Naive thymus-derived CD4-positive, alpha-beta T cell (primary cell): ENCODE measurements at regions not wholly inside any gene's neighbourhood (a gene's known extent, or its start where the extent isn't known, plus 50 kb on each side); places are given as distances from the start of the nearest gene placed in this dataset.

Experiments
- ATAC-seq: fragments of 150-1000 bp; cut with Tn5 transposase; 2 replicates; pipeline ENCODE4 v1.10.0; 2021; ENCODE audit warnings: mild to moderate bottlenecking, moderate library complexity
- CTCF ChIA-PET: fragments of 350-600 bp; sonication (Branson Sonifier 250); formaldehyde crosslinking; loops from one replicate; lab custom pipeline; 2021; ENCODE audit warnings: antibody characterized with exemption; lab: Charles Lee
- POLR2A ChIA-PET: fragments of 350-600 bp; sonication (Branson Sonifier 250); formaldehyde crosslinking; loops from one replicate; lab custom pipeline; 2021; ENCODE audit warnings: antibody characterized with exemption, inconsistent platforms; lab: Charles Lee
- DNase-seq, 9 donors: peaks; one replicate each; pipeline versions ENCODE4 v3.0.0 to v3.0.0-alpha.2; 2020 to 2022; ENCODE audit warnings: mixed read lengths in 1 of 9
- H3K27ac ChIP-seq: one replicate; pipeline ENCODE4 v1.7.0; 2013; ENCODE audit warnings: mild to moderate bottlenecking, low read depth, low read length, moderate library complexity
- H3K27me3 ChIP-seq, 2 donors: one replicate each; pipeline ENCODE4 v1.7.0; 2013; ENCODE audit warnings: low read length in 2 of 2, mild to moderate bottlenecking in 2 of 2, moderate library complexity in 2 of 2; ENCODE audit not compliant: control insufficient read depth in 2 of 2, insufficient read depth in 2 of 2
- H3K36me3 ChIP-seq, 3 experiments: 1 replicate in 2 of 3; 2 replicates in 1 of 3; pipeline ENCODE4 v1.7.0; 2013; ENCODE audit warnings: low read length in 3 of 3, mild to moderate bottlenecking in 3 of 3, moderate library complexity in 1 of 3; ENCODE audit not compliant: insufficient read depth in 3 of 3, control insufficient read depth in 2 of 3
- H3K4me1 ChIP-seq, 2 donors: one replicate each; pipeline ENCODE4 v1.7.0; 2013; ENCODE audit warnings: low read length in 2 of 2, mild to moderate bottlenecking in 2 of 2, moderate library complexity in 1 of 2; ENCODE audit not compliant: control insufficient read depth in 2 of 2, insufficient read depth in 2 of 2
- H3K4me3 ChIP-seq: 2 replicates; pipeline ENCODE4 v1.7.0; 2013; ENCODE audit warnings: mild to moderate bottlenecking, low read length
- H3K9me3 ChIP-seq, 3 experiments: 1 replicate in 2 of 3; 2 replicates in 1 of 3; pipeline ENCODE4 v1.7.0; 2013; ENCODE audit warnings: low read length in 3 of 3; ENCODE audit not compliant: control insufficient read depth in 2 of 3
- H3K27ac Mint-ChIP-seq, 9 donors: one replicate each; pipeline ENCODE4 v1.8.0; 2020 to 2022; ENCODE audit warnings: mixed read lengths in 9 of 9, mild to moderate bottlenecking in 8 of 9, moderate library complexity in 5 of 9, inconsistent platforms in 2 of 9
- H3K27me3 Mint-ChIP-seq, 5 donors: one replicate each; pipeline ENCODE4 v1.8.0; 2021 to 2022; ENCODE audit warnings: mixed read lengths in 5 of 5, mild to moderate bottlenecking in 1 of 5
- H3K36me3 Mint-ChIP-seq, 5 donors: one replicate each; pipeline ENCODE4 v1.8.0; 2020 to 2022; ENCODE audit warnings: mixed read lengths in 5 of 5, mild to moderate bottlenecking in 3 of 5, inconsistent platforms in 1 of 5
- H3K4me1 Mint-ChIP-seq, 7 donors: one replicate each; pipeline ENCODE4 v1.8.0; 2020 to 2022; ENCODE audit warnings: mixed read lengths in 7 of 7, mild to moderate bottlenecking in 3 of 7, inconsistent platforms in 1 of 7
- H3K4me3 Mint-ChIP-seq, 10 donors: one replicate each; pipeline ENCODE4 v1.8.0; 2020 to 2022; ENCODE audit warnings: mild to moderate bottlenecking in 10 of 10, mixed read lengths in 10 of 10, moderate library complexity in 6 of 10, inconsistent platforms in 2 of 10
- H3K9me3 Mint-ChIP-seq, 11 donors: one replicate each; pipeline ENCODE4 v1.8.0; 2020 to 2022; ENCODE audit warnings: mixed read lengths in 11 of 11, mild to moderate bottlenecking in 4 of 11, inconsistent platforms in 1 of 11, moderate library complexity in 1 of 11
- intact Hi-C, 2 donors: fragments of 100-400 bp; cut with micrococcal nuclease; formaldehyde crosslinking; loops; one replicate each; pipeline ENCODE4 v1.15.1; 2023

DNA sequence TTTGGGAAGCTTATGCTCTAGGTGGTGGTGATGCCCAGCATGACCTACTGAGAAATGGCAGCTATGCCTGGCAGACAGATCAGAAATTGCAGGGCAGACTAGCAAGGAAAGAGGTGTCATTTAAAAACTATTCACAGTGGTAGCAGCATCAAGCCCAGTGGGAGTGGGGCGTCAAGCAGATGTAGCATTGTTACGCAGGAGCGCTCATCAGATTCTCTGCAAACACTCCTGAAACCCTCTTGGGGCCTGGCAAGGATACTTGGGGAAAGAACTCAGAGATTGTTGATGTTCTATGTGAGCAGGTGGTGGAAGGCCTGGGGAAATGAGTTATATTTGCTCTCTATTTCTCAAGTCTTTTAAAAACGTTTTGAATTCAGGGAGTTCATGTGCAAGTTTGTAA is 437.6 kb downstream of the RAPGEF2 start:
- no peak overlapping the region for H3K4me3 Mint-ChIP-seq
- Histone ChIP-seq H3K9me3 (no peaks in the 10 kb centered on the region), H3K27ac (no peak overlapping the region), H3K27me3 (no peaks in the 10 kb centered on the region), H3K36me3 (no peaks in the 10 kb centered on the region), H3K4me3 (no peak overlapping the region), H3K4me1 (no peaks in the 10 kb centered on the region)
- no peak overlapping the region for H3K27ac Mint-ChIP-seq
- DNase-seq: no peak
- H3K36me3 Mint-ChIP-seq: peaks cover 0 to 11% (median 0%) of the 10 kb centered on the region in 5 donors
- peaks cover 0 to 6% (median 0%) of the 10 kb centered on the region in 5 donors for H3K27me3 Mint-ChIP-seq
- CTCF ChIA-PET: no interaction called here
- no peak for ATAC-seq
- H3K4me1 Mint-ChIP-seq: no peaks in the 10 kb centered on the region
- H3K9me3 Mint-ChIP-seq: peaks cover 3 to 20% (median 13%) of the 10 kb centered on the region in 11 donors
- intact Hi-C loops: no loop called here
- POLR2A ChIA-PET: no interaction called here

DNA sequence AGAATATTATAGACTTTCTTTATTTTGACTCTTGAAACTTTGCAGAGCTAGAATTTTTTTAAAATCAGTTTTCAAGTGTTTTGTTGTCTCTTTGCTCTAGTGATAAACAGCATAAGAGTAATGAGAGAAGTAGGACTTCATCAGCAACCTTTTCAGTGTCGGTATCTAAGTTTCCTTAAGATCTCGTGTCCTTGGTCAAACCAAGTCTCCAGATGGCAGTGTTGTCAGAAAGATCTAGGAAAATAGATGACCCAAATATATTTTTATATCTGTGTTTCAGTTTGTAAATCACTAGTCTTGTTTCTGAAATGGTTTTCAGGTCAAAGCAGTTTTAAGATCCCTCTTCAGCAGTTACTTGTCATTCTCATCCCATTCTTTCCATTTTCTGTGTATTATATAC is 438.3 kb downstream of the RAPGEF2 start:
- Mint-ChIP-seq H3K27me3 (peaks cover 0 to 6% (median 0%) of the 10 kb centered on the region in 5 donors), H3K4me1 (no peaks in the 10 kb centered on the region), H3K36me3 (peaks cover 0 to 8% (median 0%) of the 10 kb centered on the region in 5 donors), H3K4me3 (no peak overlapping the region), H3K27ac (no peak overlapping the region), H3K9me3 (peaks cover 3 to 14% (median 10%) of the 10 kb centered on the region in 11 donors)
- CTCF ChIA-PET: no interaction called here
- Histone ChIP-seq H3K4me1 (no peaks in the 10 kb centered on the region), H3K9me3 (no peaks in the 10 kb centered on the region), H3K27ac (no peak overlapping the region), H3K36me3 (no peaks in the 10 kb centered on the region), H3K27me3 (no peaks in the 10 kb centered on the region), H3K4me3 (no peak overlapping the region)
- POLR2A ChIA-PET: no interaction called here
- DNase-seq (no peak), ATAC-seq (no peak)
- intact Hi-C loops: no loop called here

DNA sequence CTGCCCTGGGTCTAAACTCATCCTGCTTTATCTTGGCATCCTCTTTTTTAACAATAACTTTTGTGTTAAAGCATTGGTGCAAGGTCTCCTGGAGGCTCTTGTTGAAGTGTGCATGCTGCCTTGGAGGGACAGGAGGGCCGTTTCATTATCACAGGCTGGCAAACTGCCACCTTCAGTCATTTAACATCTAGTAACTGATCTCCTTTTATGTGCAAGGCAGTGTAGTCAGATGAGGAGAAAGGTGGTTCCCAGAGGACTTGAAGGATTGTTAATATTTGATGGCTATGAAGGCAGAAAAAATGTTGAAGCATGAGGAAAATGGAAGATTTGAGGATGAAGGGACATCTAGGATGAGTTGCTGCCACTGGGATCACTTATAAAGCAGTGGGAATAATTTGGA is 439.4 kb downstream of the RAPGEF2 start:
- intact Hi-C loops: no loop called here
- H3K4me3 Mint-ChIP-seq: no peak overlapping the region
- Histone ChIP-seq H3K27ac (no peak overlapping the region), H3K4me1 (no peaks in the 10 kb centered on the region), H3K27me3 (no peaks in the 10 kb centered on the region), H3K36me3 (no peaks in the 10 kb centered on the region), H3K9me3 (no peaks in the 10 kb centered on the region), H3K4me3 (no peak overlapping the region)
- ATAC-seq: no peak
- peaks cover 0 to 6% (median 1%) of the 10 kb centered on the region in 11 donors for H3K9me3 Mint-ChIP-seq
- no peak for DNase-seq
- no peaks in the 10 kb centered on the region for H3K4me1 Mint-ChIP-seq
- peaks cover 0 to 6% (median 0%) of the 10 kb centered on the region in 5 donors for H3K27me3 Mint-ChIP-seq
- CTCF ChIA-PET: no interaction called here
- no peaks in the 10 kb centered on the region for H3K36me3 Mint-ChIP-seq
- POLR2A ChIA-PET: no interaction called here
- no peak overlapping the region for H3K27ac Mint-ChIP-seq

DNA sequence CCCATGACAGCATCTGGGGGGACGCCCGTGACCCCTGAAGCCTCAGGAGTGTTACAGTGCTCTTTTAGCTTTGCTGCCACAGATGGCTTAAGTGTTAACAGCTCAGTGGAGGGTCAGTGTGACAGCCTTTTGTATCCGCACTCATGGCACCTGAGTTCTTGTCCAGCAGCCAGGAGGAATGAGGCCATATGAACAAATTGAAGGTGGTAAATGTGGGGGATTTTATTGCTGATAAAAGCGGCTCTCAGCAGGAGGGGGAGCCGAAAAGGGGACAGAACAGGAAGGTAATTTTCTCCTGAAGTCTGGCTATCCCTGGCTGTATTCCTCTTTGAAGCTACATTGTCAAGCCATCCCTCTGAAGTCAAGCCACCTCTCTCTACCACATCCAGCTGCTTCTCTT is 441.0 kb downstream of the RAPGEF2 start:
- H3K27me3 ChIP-seq: no peaks in the 10 kb centered on the region
- no peak overlapping the region for H3K4me3 ChIP-seq
- intact Hi-C loops: no loop called here
- H3K36me3 Mint-ChIP-seq: no peaks in the 10 kb centered on the region
- peaks cover 0 to 6% (median 0%) of the 10 kb centered on the region in 11 donors for H3K9me3 Mint-ChIP-seq
- H3K27ac ChIP-seq: no peak overlapping the region
- H3K4me1 ChIP-seq: no peaks in the 10 kb centered on the region
- no peaks in the 10 kb centered on the region for H3K9me3 ChIP-seq
- ChIA-PET POLR2A (no interaction called here), CTCF (no interaction called here)
- H3K4me1 Mint-ChIP-seq: no peaks in the 10 kb centered on the region
- no peak overlapping the region for H3K4me3 Mint-ChIP-seq
- ATAC-seq: no peak
- no peaks in the 10 kb centered on the region for H3K36me3 ChIP-seq
- DNase-seq: no peak
- no peak overlapping the region for H3K27ac Mint-ChIP-seq
- peaks cover 0 to 7% (median 0%) of the 10 kb centered on the region in 5 donors for H3K27me3 Mint-ChIP-seq

DNA sequence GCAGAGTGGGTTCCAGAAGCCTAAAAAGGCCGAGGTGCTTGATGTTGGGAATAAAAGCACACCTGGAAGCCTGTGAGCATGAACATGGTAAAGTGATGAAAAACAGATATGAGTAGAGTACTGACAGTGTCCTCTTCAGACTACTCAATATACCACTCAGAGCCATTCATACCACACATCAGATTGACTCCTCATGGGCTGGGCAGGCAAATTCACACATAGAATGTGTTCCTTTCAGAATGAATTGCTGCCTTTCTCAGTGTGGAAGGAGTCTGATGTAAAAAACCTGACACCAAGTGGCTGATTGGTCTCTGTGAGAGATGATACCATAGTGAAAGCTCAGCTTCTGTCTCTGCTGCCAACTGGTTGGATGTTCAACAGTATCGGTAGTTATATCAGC is 442.7 kb downstream of the RAPGEF2 start:
- CTCF ChIA-PET: no interaction called here
- Histone ChIP-seq H3K27me3 (no peaks in the 10 kb centered on the region), H3K4me1 (no peaks in the 10 kb centered on the region), H3K9me3 (no peaks in the 10 kb centered on the region), H3K4me3 (no peak overlapping the region), H3K36me3 (no peaks in the 10 kb centered on the region), H3K27ac (no peak overlapping the region)
- no peak for DNase-seq
- Mint-ChIP-seq H3K9me3 (peaks cover 0 to 9% (median 0%) of the 10 kb centered on the region in 11 donors), H3K27ac (no peak overlapping the region), H3K27me3 (peaks cover 0 to 10% (median 7%) of the 10 kb centered on the region in 5 donors), H3K4me3 (no peak overlapping the region), H3K4me1 (no peaks in the 10 kb centered on the region), H3K36me3 (no peaks in the 10 kb centered on the region)
- POLR2A ChIA-PET: no interaction called here
- ATAC-seq: no peak
- intact Hi-C loops: no loop called here

DNA sequence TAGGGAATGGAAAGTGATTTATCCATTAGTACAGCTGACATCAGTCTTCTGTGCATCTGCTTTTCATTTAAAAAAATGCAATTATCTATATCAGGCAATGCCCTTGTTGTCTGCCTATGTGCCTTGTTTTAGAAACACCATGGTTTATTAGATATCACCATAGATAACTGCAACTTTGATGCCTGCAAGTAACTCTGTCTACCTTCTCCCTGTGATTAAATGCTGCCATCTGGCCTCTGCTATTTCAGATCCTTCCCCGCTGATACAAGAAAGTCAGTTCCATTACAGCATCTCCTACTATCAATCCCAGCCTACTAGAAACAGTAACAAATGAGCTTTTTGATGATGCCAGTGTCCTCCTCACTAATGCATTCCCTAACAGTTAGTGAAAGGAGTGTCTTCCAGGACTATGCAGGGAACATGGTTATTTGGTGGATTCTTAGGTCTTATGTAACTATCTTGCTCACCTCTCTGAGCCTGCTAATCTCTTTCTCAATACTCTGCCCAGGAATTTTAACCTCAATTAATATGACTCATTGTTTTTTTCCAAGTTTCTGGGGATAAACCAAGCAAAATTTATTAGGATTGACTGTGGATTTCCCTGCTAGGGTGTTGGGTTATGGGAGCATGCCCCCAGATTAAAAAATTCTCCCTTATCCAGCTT is 444.9 kb downstream of the RAPGEF2 start:
- Mint-ChIP-seq H3K9me3 (peaks cover 0 to 9% (median 0%) of the 10 kb centered on the region in 11 donors), H3K36me3 (no peaks in the 10 kb centered on the region), H3K4me3 (no peak overlapping the region), H3K4me1 (no peaks in the 10 kb centered on the region), H3K27ac (no peak overlapping the region), H3K27me3 (peaks cover 0 to 10% (median 7%) of the 10 kb centered on the region in 5 donors)
- no peak overlapping the region for H3K4me3 ChIP-seq
- ChIA-PET POLR2A (no interaction called here), CTCF (no interaction called here)
- no peaks in the 10 kb centered on the region for H3K4me1 ChIP-seq
- H3K9me3 ChIP-seq: no peaks in the 10 kb centered on the region
- H3K27me3 ChIP-seq: no peaks in the 10 kb centered on the region
- no peaks in the 10 kb centered on the region for H3K36me3 ChIP-seq
- intact Hi-C loops: no loop called here
- H3K27ac ChIP-seq: no peak overlapping the region
- DNase-seq (no peak), ATAC-seq (no peak)

DNA sequence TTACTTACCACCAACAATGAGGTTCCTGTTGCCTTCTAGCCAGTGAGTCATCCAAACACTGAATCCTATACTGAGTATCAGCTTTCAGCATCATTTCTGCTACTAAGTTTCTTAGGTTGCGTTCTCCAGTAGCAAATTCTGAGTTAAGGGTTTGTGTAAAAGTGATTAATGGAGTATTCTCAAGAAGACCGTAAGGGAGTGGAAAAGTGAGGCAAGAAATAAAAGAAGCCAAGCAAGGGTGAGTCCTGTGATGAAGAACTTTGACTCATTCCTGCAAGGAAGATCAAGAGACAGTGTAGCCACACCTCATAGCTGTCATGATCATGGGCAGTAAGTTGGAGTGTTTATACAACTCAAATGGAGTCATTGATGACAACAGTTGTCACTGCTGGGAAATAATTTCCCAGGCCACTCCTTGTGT is 446.2 kb downstream of the RAPGEF2 start:
- POLR2A ChIA-PET: no interaction called here
- Mint-ChIP-seq H3K4me1 (no peaks in the 10 kb centered on the region), H3K27me3 (peaks cover 0 to 10% (median 7%) of the 10 kb centered on the region in 5 donors), H3K36me3 (no peaks in the 10 kb centered on the region), H3K27ac (no peak overlapping the region), H3K9me3 (peaks cover 0 to 3% (median 0%) of the 10 kb centered on the region in 11 donors), H3K4me3 (no peak overlapping the region)
- Histone ChIP-seq H3K4me3 (no peak overlapping the region), H3K9me3 (no peaks in the 10 kb centered on the region), H3K27ac (no peak overlapping the region), H3K4me1 (no peaks in the 10 kb centered on the region), H3K36me3 (no peaks in the 10 kb centered on the region), H3K27me3 (no peaks in the 10 kb centered on the region)
- intact Hi-C loops: no loop called here
- ATAC-seq (no peak), DNase-seq (no peak)
- CTCF ChIA-PET: no interaction called here
